Mesendoderm (in vitro differentiated cells): ENCODE measurements at regions not wholly inside any gene's neighbourhood (a gene's known extent, or its start where the extent isn't known, plus 50 kb on each side); places are given as distances from the start of the nearest gene placed in this dataset.

ENCODE experiments used
- DNase-seq: peaks from one replicate; pipeline ENCODE4 v3.0.0; 2013
- H2AK5ac ChIP-seq: 2 replicates; pipeline ENCODE4 v1.6.1; 2013; ENCODE audit warnings: low read length, inconsistent platforms
- H2BK120ac ChIP-seq: 2 replicates; pipeline ENCODE4 v1.6.1; 2013; ENCODE audit warnings: low read depth, mild to moderate bottlenecking, low read length, moderate library complexity, mixed read lengths
- H2BK15ac ChIP-seq: replicated peaks from 2 replicates; pipeline ENCODE4 v1.6.1; 2013; ENCODE audit warnings: low read depth, mild to moderate bottlenecking, moderate library complexity
- H2BK5ac ChIP-seq: 2 replicates; pipeline ENCODE4 v1.6.1; 2013; ENCODE audit warnings: low read length, inconsistent platforms
- H3K18ac ChIP-seq: 2 replicates; pipeline ENCODE4 v1.6.1; 2013; ENCODE audit warnings: mild to moderate bottlenecking, low read length, mixed read lengths
- H3K23ac ChIP-seq: one replicate; pipeline ENCODE4 v1.6.1; 2013; ENCODE audit warnings: low read length
- H3K27ac ChIP-seq: 2 replicates; pipeline ENCODE4 v1.5.1; 2013; ENCODE audit warnings: low read depth, mild to moderate bottlenecking, inconsistent platforms, low read length, moderate library complexity
- H3K27me3 ChIP-seq: 2 replicates; pipeline ENCODE4 v1.6.1; 2013; ENCODE audit warnings: low read length, control low read depth, mild to moderate bottlenecking, inconsistent platforms; ENCODE audit not compliant: insufficient read depth, poor library complexity
- H3K36me3 ChIP-seq: 2 replicates; pipeline ENCODE4 v1.6.1; 2013; ENCODE audit warnings: low read length, inconsistent platforms; ENCODE audit not compliant: control insufficient read depth, insufficient read depth
- H3K4ac ChIP-seq: one replicate; pipeline ENCODE4 v1.6.1; 2013; ENCODE audit warnings: low read depth, mild to moderate bottlenecking, low read length, moderate library complexity
- H3K4me1 ChIP-seq: 2 replicates; pipeline ENCODE4 v1.6.1; 2013; ENCODE audit warnings: low read depth, low read length, inconsistent platforms; ENCODE audit not compliant: control insufficient read depth
- H3K4me2 ChIP-seq: 2 replicates; pipeline ENCODE4 v1.6.1; 2013; ENCODE audit warnings: low read length
- H3K4me3 ChIP-seq: 2 replicates; pipeline ENCODE4 v1.5.1; 2013; ENCODE audit warnings: mild to moderate bottlenecking, low read length
- H3K56ac ChIP-seq: one replicate; pipeline ENCODE4 v1.6.1; 2013; ENCODE audit warnings: low read length
- H3K79me1 ChIP-seq: 2 replicates; pipeline ENCODE4 v1.6.1; 2013; ENCODE audit warnings: low read length, inconsistent platforms
- H3K79me2 ChIP-seq: 2 replicates; pipeline ENCODE4 v1.6.1; 2013; ENCODE audit warnings: mild to moderate bottlenecking, low read length; ENCODE audit not compliant: control insufficient read depth, insufficient read depth
- H3K9ac ChIP-seq: 2 replicates; pipeline ENCODE4 v1.6.1; 2013; ENCODE audit warnings: low read length, inconsistent platforms
- H4K5ac ChIP-seq: one replicate; pipeline ENCODE4 v1.6.1; 2013; ENCODE audit warnings: low read length
- H4K8ac ChIP-seq: one replicate; pipeline ENCODE4 v1.6.1; 2013; ENCODE audit warnings: low read depth, mild to moderate bottlenecking, control low read depth, low read length, moderate library complexity
- WGBS: extraction: QIAGEN DNeasy Blood & Tissue Kit; methylation state at CpG from one replicate; pipeline ENCODE4 v1.1.7; 2013; ENCODE audit warnings: low lambda C conversion rate, missing lambda C conversion rate; ENCODE audit not compliant: insufficient coverage; ENCODE audit errors: extremely low coverage; 5-methylcytosine and 5-hydroxymethylcytosine counted together

GRCh38 chr1:10868599-10868965 lies 72.1 kb upstream of the CASZ1 start:
- WGBS, result no CpG with 5 or more reads among the region's 6 CpGs

GRCh38 chr1:10869933-10870332 lies 73.5 kb upstream of the CASZ1 start:
- Histone ChIP-seq H2BK15ac (no peak overlapping the region), H2BK120ac (no peak overlapping the region), H3K79me2 (no peaks in the 10 kb centered on the region), H3K4ac (no peak overlapping the region), H4K5ac (no peak overlapping the region), H3K4me2 (no peak overlapping the region), H2BK5ac (no peak overlapping the region), H3K4me3 (no peak overlapping the region), H3K4me1 (peaks cover 4% of the 10 kb centered on the region), H3K56ac (no peak overlapping the region), H3K27ac (no peak overlapping the region), H3K36me3 (no peaks in the 10 kb centered on the region), H3K18ac (no peak overlapping the region), H2AK5ac (no peak overlapping the region), H3K23ac (no peak overlapping the region), H3K27me3 (no peaks in the 10 kb centered on the region), H3K79me1 (no peaks in the 10 kb centered on the region), H3K9ac (no peak overlapping the region), H4K8ac (no peak overlapping the region)
- no CpG with 5 or more reads among the region's 1 CpG for WGBS
- no peak for DNase-seq

More at GRCh38 chr1:10868599-10868965, 72.1 kb upstream of the CASZ1 start:
- Histone ChIP-seq H3K23ac (no peak overlapping the region), H3K4ac (no peak overlapping the region), H2BK15ac (no peak overlapping the region), H3K36me3 (no peaks in the 10 kb centered on the region), H3K4me1 (peaks cover 4% of the 10 kb centered on the region), H3K9ac (no peak overlapping the region), H3K27ac (no peak overlapping the region), H3K4me2 (no peak overlapping the region), H3K27me3 (no peaks in the 10 kb centered on the region), H4K8ac (no peak overlapping the region), H4K5ac (no peak overlapping the region), H3K4me3 (no peak overlapping the region), H3K18ac (no peak overlapping the region), H2BK120ac (no peak overlapping the region), H2AK5ac (no peak overlapping the region), H3K79me2 (no peaks in the 10 kb centered on the region), H3K79me1 (no peaks in the 10 kb centered on the region), H3K56ac (no peak overlapping the region), H2BK5ac (no peak overlapping the region)
- DNase-seq, result no peak

- Histone ChIP-seq H2AK5ac (no peak overlapping the region), H3K23ac (no peak overlapping the region), H3K79me2 (no peaks in the 10 kb centered on the region), H3K4me3 (no peak overlapping the region), H4K8ac (no peak overlapping the region), H4K5ac (no peak overlapping the region), H2BK15ac (no peak overlapping the region), H3K36me3 (no peaks in the 10 kb centered on the region), H3K27ac (no peak overlapping the region), H3K4ac (no peak overlapping the region), H3K9ac (no peak overlapping the region), H3K27me3 (no peaks in the 10 kb centered on the region), H3K56ac (no peak overlapping the region), H2BK120ac (no peak overlapping the region), H3K4me1 (peaks cover 4% of the 10 kb centered on the region), H3K4me2 (no peak overlapping the region), H2BK5ac (no peak overlapping the region), H3K79me1 (no peaks in the 10 kb centered on the region), H3K18ac (no peak overlapping the region)
- no CpG with 5 or more reads among the region's 5 CpGs for WGBS
- DNase-seq, result no peak
Observed at GRCh38 chr1:10870493-10871096, 74.1 kb upstream of the CASZ1 start.

- no peak overlapping the region for H3K27ac ChIP-seq
- H3K56ac ChIP-seq, result no peak overlapping the region
- no peak overlapping the region for H3K4me2 ChIP-seq
- H4K5ac ChIP-seq, result no peak overlapping the region
- H3K79me1 ChIP-seq, result no peaks in the 10 kb centered on the region
- no peak overlapping the region for H2BK15ac ChIP-seq
- no peak overlapping the region for H3K23ac ChIP-seq
- DNase-seq, result peak; percentile 53
- H3K27me3 ChIP-seq, result no peaks in the 10 kb centered on the region
- no peak overlapping the region for H4K8ac ChIP-seq
- H3K4me1 ChIP-seq, result no peaks in the 10 kb centered on the region
- no peak overlapping the region for H2BK120ac ChIP-seq
- no peak overlapping the region for H3K9ac ChIP-seq
- no peaks in the 10 kb centered on the region for H3K79me2 ChIP-seq
- no peak overlapping the region for H3K18ac ChIP-seq
- H3K36me3 ChIP-seq, result no peaks in the 10 kb centered on the region
- no peak overlapping the region for H3K4ac ChIP-seq
- no peak overlapping the region for H2BK5ac ChIP-seq
- no CpG with 5 or more reads among the region's 6 CpGs for WGBS
- no peak overlapping the region for H3K4me3 ChIP-seq
- H2AK5ac ChIP-seq, result no peak overlapping the region
Observed at GRCh38 chr1:10873189-10873588, 76.7 kb upstream of the CASZ1 start.

GRCh38 chr1:10874351-10874750 lies 77.9 kb upstream of the CASZ1 start:
- Histone ChIP-seq H3K36me3 (no peaks in the 10 kb centered on the region), H2BK5ac (no peak overlapping the region), H3K4me2 (no peak overlapping the region), H3K4me3 (no peak overlapping the region), H3K27me3 (no peaks in the 10 kb centered on the region), H3K23ac (no peak overlapping the region), H3K4me1 (no peaks in the 10 kb centered on the region), H3K27ac (no peak overlapping the region), H3K79me1 (no peaks in the 10 kb centered on the region), H3K56ac (no peak overlapping the region), H4K5ac (no peak overlapping the region), H2BK120ac (no peak overlapping the region), H2AK5ac (no peak overlapping the region), H3K79me2 (no peaks in the 10 kb centered on the region), H4K8ac (no peak overlapping the region), H3K4ac (no peak overlapping the region), H3K18ac (no peak overlapping the region), H3K9ac (no peak overlapping the region), H2BK15ac (no peak overlapping the region)
- DNase-seq, result no peak
- WGBS, result no CpG with 5 or more reads among the region's 5 CpGs

- WGBS, result no CpG with 5 or more reads among the region's 9 CpGs
- no peaks in the 10 kb centered on the region for H3K27me3 ChIP-seq
- H3K36me3 ChIP-seq, result no peaks in the 10 kb centered on the region
- no peak overlapping the region for H3K4me2 ChIP-seq
- H3K9ac ChIP-seq, result no peak overlapping the region
- DNase-seq, result no peak
- H2BK15ac ChIP-seq, result no peak overlapping the region
- H3K56ac ChIP-seq, result no peak overlapping the region
- H2BK5ac ChIP-seq, result no peak overlapping the region
- no peak overlapping the region for H4K5ac ChIP-seq
- H3K23ac ChIP-seq, result no peak overlapping the region
- no peak overlapping the region for H3K4me3 ChIP-seq
- no peaks in the 10 kb centered on the region for H3K79me1 ChIP-seq
- H2AK5ac ChIP-seq, result no peak overlapping the region
- H3K79me2 ChIP-seq, result no peaks in the 10 kb centered on the region
- H3K4ac ChIP-seq, result no peak overlapping the region
- no peak overlapping the region for H2BK120ac ChIP-seq
- no peak overlapping the region for H3K18ac ChIP-seq
- H3K27ac ChIP-seq, result no peak overlapping the region
- H4K8ac ChIP-seq, result no peak overlapping the region
- H3K4me1 ChIP-seq, result no peaks in the 10 kb centered on the region
Observed at GRCh38 chr1:10877894-10878293, 81.4 kb upstream of the CASZ1 start.
